Calu3 (cell line): ENCODE measurements at regions not wholly inside any gene's neighbourhood (a gene's known extent, or its start where the extent isn't known, plus 50 kb on each side); places are given as distances from the start of the nearest gene placed in this dataset.

Source experiments
- BruUV-seq: library from RNA; stranded (reverse); fragments of 400-500 nt; replicated peaks from 2 replicates; lab custom pipeline; 2021; lab: Mats Ljungman, UMichigan
- CTCF ChIA-PET: fragments of 300-600 bp; sonication (Branson Sonifier 250); formaldehyde crosslinking; loops from one replicate; lab custom pipeline; 2022; ENCODE audit warnings: antibody characterized with exemption; lab: Charles Lee
- DNase-seq: peaks from one replicate; pipeline ENCODE4 v3.0.0; 2022
- H3K27ac Mint-ChIP-seq: one replicate; pipeline ENCODE4 v1.8.0; 2022; ENCODE audit warnings: mixed read lengths; ENCODE audit not compliant: unreplicated experiment
- H3K27me3 Mint-ChIP-seq: one replicate; pipeline ENCODE4 v1.8.0; 2022; ENCODE audit warnings: mixed read lengths; ENCODE audit not compliant: unreplicated experiment
- H3K36me3 Mint-ChIP-seq: one replicate; pipeline ENCODE4 v1.8.0; 2022; ENCODE audit warnings: mild to moderate bottlenecking, moderate library complexity, mixed read lengths; ENCODE audit not compliant: insufficient read depth, unreplicated experiment
- H3K4me1 Mint-ChIP-seq: one replicate; pipeline ENCODE4 v1.8.0; 2022; ENCODE audit warnings: mild to moderate bottlenecking, low read depth, mixed read lengths; ENCODE audit not compliant: unreplicated experiment
- H3K4me3 Mint-ChIP-seq: one replicate; pipeline ENCODE4 v1.8.0; 2022; ENCODE audit warnings: mild to moderate bottlenecking, low read depth, moderate library complexity, mixed read lengths; ENCODE audit not compliant: unreplicated experiment
- H3K9me3 Mint-ChIP-seq: one replicate; pipeline ENCODE4 v1.8.0; 2022; ENCODE audit warnings: low read depth, mixed read lengths; ENCODE audit not compliant: unreplicated experiment
- intact Hi-C: fragments of 100-400 bp; cut with micrococcal nuclease; formaldehyde crosslinking; loops from one replicate; pipeline ENCODE4 v1.10.0; 2022; ENCODE audit not compliant: unreplicated experiment
- TF ChIP-seq, protein P1 (sequence below): fragments of 200-600 bp; IDR thresholded peaks from one replicate; pipeline ENCODE4 v1.8.0; 2022; ENCODE audit warnings: antibody characterized with exemption; ENCODE audit not compliant: unreplicated experiment

GRCh38 chr11:112769170-112769569 lies 192.1 kb upstream of the NCAM1 start:
- H3K9me3 Mint-ChIP-seq = no peaks in the 10 kb centered on the region
- no TSS peak for BruUV-seq
- H3K27ac Mint-ChIP-seq = no peak overlapping the region

DNA sequence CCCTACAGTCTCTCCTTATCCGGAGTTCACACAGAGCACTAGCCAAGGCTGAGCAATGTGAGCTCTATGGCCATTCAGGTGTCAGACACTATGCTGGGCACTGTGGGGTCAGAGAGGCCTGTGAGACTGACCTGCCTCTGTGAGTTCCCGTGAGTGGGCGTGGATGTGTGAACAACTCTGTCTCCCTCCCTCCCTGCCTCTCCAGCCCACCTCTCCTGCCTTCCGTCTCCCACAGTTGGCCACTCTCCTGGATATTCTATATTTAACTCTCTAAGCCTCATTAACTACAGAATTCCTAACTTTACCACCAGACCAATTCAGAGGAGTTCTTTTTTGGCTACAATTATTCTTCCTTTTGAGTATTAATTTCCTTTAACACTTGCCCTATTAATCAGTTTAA lies 191.6 kb upstream of the NCAM1 start:
- TF ChIP-seq, protein P1, sequence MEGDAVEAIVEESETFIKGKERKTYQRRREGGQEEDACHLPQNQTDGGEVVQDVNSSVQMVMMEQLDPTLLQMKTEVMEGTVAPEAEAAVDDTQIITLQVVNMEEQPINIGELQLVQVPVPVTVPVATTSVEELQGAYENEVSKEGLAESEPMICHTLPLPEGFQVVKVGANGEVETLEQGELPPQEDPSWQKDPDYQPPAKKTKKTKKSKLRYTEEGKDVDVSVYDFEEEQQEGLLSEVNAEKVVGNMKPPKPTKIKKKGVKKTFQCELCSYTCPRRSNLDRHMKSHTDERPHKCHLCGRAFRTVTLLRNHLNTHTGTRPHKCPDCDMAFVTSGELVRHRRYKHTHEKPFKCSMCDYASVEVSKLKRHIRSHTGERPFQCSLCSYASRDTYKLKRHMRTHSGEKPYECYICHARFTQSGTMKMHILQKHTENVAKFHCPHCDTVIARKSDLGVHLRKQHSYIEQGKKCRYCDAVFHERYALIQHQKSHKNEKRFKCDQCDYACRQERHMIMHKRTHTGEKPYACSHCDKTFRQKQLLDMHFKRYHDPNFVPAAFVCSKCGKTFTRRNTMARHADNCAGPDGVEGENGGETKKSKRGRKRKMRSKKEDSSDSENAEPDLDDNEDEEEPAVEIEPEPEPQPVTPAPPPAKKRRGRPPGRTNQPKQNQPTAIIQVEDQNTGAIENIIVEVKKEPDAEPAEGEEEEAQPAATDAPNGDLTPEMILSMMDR = no peak
- no TSS peak for BruUV-seq
- Mint-ChIP-seq H3K9me3 (no peaks in the 10 kb centered on the region), H3K4me1 (no peaks in the 10 kb centered on the region), H3K4me3 (no peak overlapping the region), H3K27me3 (no peaks in the 10 kb centered on the region), H3K36me3 (no peaks in the 10 kb centered on the region), H3K27ac (no peak overlapping the region)
- CTCF ChIA-PET = no interaction called here
- intact Hi-C loops = no loop called here
- no peak for DNase-seq

More at GRCh38 chr11:112769170-112769569, 192.1 kb upstream of the NCAM1 start:
- H3K4me1 Mint-ChIP-seq = no peaks in the 10 kb centered on the region
- TF ChIP-seq, protein P1 = no peak
- no peaks in the 10 kb centered on the region for H3K36me3 Mint-ChIP-seq
- no peak overlapping the region for H3K4me3 Mint-ChIP-seq
- intact Hi-C loops = no loop called here
- CTCF ChIA-PET = no interaction called here
- no peaks in the 10 kb centered on the region for H3K27me3 Mint-ChIP-seq
- no peak for DNase-seq

DNA sequence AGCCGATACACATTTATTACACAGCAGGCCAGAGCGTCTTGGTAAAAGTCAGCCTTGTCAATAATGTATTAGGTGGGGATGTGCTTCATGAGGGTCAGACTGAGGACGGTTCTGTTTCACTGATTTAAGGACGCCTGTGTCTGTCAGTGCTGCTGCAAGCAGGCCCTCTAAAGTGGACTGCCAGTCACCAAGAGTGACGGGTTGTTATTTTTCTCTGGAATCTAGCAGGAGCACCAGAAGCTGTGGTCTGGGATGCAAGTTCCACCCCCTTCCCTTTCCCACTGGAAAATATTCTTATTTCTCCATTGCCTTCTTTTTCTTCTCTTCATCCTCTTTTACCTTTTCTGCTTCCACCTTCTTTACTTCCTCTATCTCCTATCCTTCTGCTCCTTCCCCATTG lies 191.2 kb upstream of the NCAM1 start:
- no peaks in the 10 kb centered on the region for H3K4me1 Mint-ChIP-seq
- H3K4me3 Mint-ChIP-seq = no peak overlapping the region
- no peaks in the 10 kb centered on the region for H3K27me3 Mint-ChIP-seq
- H3K36me3 Mint-ChIP-seq = no peaks in the 10 kb centered on the region
- TF ChIP-seq, protein P1 = no peak
- H3K9me3 Mint-ChIP-seq = no peaks in the 10 kb centered on the region
- BruUV-seq = no TSS peak
- intact Hi-C loops = no loop called here
- CTCF ChIA-PET = no interaction called here
- no peak for DNase-seq
- no peak overlapping the region for H3K27ac Mint-ChIP-seq

GRCh38 chr11:112770487-112770886 lies 190.7 kb upstream of the NCAM1 start:
- no peak overlapping the region for H3K27ac Mint-ChIP-seq
- CTCF ChIA-PET = no interaction called here
- H3K4me1 Mint-ChIP-seq = no peaks in the 10 kb centered on the region
- no peaks in the 10 kb centered on the region for H3K9me3 Mint-ChIP-seq
- TF ChIP-seq, protein P1 = no peak
- BruUV-seq = no TSS peak
- intact Hi-C loops = no loop called here
- no peaks in the 10 kb centered on the region for H3K36me3 Mint-ChIP-seq
- no peak for DNase-seq
- no peaks in the 10 kb centered on the region for H3K27me3 Mint-ChIP-seq
- H3K4me3 Mint-ChIP-seq = no peak overlapping the region
